Sigmoid colon (tissue), 6 donors: ENCODE measurements at regions not wholly inside any gene's neighbourhood (a gene's known extent, or its start where the extent isn't known, plus 50 kb on each side); places are given as distances from the start of the nearest gene placed in this dataset.

Source experiments
- DNase-seq: peaks from one replicate; pipeline ENCODE4 v3.0.0-alpha.2; 2019
- H3K27ac ChIP-seq, 4 donors: fragments of 200-600 bp; sonication (generic); one replicate each; pipeline ENCODE4 v1.5.1; 2016 to 2019; ENCODE audit warnings: mild to moderate bottlenecking in 1 of 4
- H3K27me3 ChIP-seq, 3 donors: fragments of 200-600 bp; sonication (generic); one replicate each; pipeline ENCODE4 v1.5.1; 2019; ENCODE audit warnings: mild to moderate bottlenecking in 1 of 3
- H3K36me3 ChIP-seq, 4 donors: fragments of 200-600 bp; sonication (generic); one replicate each; pipeline ENCODE4 v1.5.1; 2016 to 2019
- H3K4me1 ChIP-seq, 4 donors: fragments of 200-600 bp; sonication (generic); one replicate each; pipeline ENCODE4 v1.5.1; 2017 to 2019
- H3K4me3 ChIP-seq, 4 donors: fragments of 200-600 bp; sonication (generic); one replicate each; pipeline ENCODE4 v1.5.1; 2017 to 2019; ENCODE audit warnings: mild to moderate bottlenecking in 2 of 4, moderate library complexity in 1 of 4
- H3K9me3 ChIP-seq, 4 donors: fragments of 200-600 bp in 3 of 4; sonication (generic) in 3 of 4; one replicate each; pipeline versions ENCODE4 v1.5.1 to v1.6.1; 2013 to 2019
- EP300 ChIP-seq, 4 donors: sonication (generic); formaldehyde crosslinking; IDR thresholded peaks; one replicate each; pipeline ENCODE4 v1.6.1; 2017; ENCODE audit warnings: antibody characterized with exemption in 4 of 4
- POLR2A ChIP-seq, 2 donors: fragments of 450-650 bp; IDR thresholded peaks; one replicate each; pipeline ENCODE4 v1.6.1; 2016; ENCODE audit warnings: antibody characterized with exemption in 2 of 2, mild to moderate bottlenecking in 2 of 2, moderate library complexity in 2 of 2
- POLR2AphosphoS5 ChIP-seq, 4 donors: sonication (generic); formaldehyde crosslinking; IDR thresholded peaks; one replicate each; pipeline ENCODE4 v1.6.1; 2017; ENCODE audit warnings: antibody characterized with exemption in 4 of 4
- WGBS, 2 donors: extraction: QIAGEN DNeasy Blood & Tissue Kit; methylation state at CpG; one replicate each; pipeline ENCODE4 v1.1.7; 2013; 5-methylcytosine and 5-hydroxymethylcytosine counted together
- intact Hi-C: fragments of 100-400 bp; cut with DNase I; formaldehyde crosslinking; loops from one replicate; pipeline ENCODE4 v1.15.1; 2023
- TF ChIP-seq, protein P1 (sequence below), 4 experiments: fragments of 450-650 bp in 3 of 4; fragments of 200-600 bp in 1 of 4; IDR thresholded peaks; one replicate each; pipeline ENCODE4 v1.5.1; 2016 to 2019; ENCODE audit warnings: antibody characterized with exemption in 4 of 4, mild to moderate bottlenecking in 3 of 4, moderate library complexity in 2 of 4
- donor health status: healthy with polysubstance abuse.
- donor health status: healthy.

DNA sequence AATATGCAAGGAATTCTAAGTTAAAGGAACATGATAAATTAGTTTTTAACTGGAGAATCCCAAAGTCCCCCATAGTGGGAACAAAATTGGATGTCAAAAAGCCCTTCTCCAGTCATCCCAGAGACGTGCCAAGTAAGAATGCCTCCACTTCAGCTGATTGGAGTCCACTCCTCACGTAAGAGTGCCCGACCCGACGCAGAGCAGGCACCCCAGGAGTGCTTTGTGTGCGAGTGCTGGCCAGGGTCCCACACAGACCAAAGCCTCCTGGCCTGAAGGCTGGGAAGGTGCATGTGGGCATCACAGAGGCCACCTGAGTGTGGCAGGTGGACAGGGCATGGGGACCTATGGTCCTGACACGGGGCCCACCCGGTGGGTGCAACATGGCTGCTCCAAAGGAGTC lies 183.5 kb downstream of the GLI2 start:
- DNase-seq, result no peak
- intact Hi-C loops, result no loop called here
- peaks cover 0 to 42% (median 30%) of the 10 kb centered on the region in 4 donors for H3K4me1 ChIP-seq
- H3K27me3 ChIP-seq, result no peaks in the 10 kb centered on the region
- no peak overlapping the region for H3K27ac ChIP-seq
- H3K36me3 ChIP-seq, result no peaks in the 10 kb centered on the region
- TF ChIP-seq POLR2A (IDR thresholded peaks at IDR 0.05) (no peak), EP300 (IDR thresholded peaks at IDR 0.05) (no peak), POLR2AphosphoS5 (IDR thresholded peaks at IDR 0.05) (no peak)
- TF ChIP-seq, protein P1, sequence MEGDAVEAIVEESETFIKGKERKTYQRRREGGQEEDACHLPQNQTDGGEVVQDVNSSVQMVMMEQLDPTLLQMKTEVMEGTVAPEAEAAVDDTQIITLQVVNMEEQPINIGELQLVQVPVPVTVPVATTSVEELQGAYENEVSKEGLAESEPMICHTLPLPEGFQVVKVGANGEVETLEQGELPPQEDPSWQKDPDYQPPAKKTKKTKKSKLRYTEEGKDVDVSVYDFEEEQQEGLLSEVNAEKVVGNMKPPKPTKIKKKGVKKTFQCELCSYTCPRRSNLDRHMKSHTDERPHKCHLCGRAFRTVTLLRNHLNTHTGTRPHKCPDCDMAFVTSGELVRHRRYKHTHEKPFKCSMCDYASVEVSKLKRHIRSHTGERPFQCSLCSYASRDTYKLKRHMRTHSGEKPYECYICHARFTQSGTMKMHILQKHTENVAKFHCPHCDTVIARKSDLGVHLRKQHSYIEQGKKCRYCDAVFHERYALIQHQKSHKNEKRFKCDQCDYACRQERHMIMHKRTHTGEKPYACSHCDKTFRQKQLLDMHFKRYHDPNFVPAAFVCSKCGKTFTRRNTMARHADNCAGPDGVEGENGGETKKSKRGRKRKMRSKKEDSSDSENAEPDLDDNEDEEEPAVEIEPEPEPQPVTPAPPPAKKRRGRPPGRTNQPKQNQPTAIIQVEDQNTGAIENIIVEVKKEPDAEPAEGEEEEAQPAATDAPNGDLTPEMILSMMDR (IDR thresholded peaks at IDR 0.05), result no peak
- 91 to 92% methylated on average over 8 of the region's 8 CpGs for WGBS, 2 donors
- H3K9me3 ChIP-seq, result no peaks in the 10 kb centered on the region
- H3K4me3 ChIP-seq, result no peak overlapping the region

DNA sequence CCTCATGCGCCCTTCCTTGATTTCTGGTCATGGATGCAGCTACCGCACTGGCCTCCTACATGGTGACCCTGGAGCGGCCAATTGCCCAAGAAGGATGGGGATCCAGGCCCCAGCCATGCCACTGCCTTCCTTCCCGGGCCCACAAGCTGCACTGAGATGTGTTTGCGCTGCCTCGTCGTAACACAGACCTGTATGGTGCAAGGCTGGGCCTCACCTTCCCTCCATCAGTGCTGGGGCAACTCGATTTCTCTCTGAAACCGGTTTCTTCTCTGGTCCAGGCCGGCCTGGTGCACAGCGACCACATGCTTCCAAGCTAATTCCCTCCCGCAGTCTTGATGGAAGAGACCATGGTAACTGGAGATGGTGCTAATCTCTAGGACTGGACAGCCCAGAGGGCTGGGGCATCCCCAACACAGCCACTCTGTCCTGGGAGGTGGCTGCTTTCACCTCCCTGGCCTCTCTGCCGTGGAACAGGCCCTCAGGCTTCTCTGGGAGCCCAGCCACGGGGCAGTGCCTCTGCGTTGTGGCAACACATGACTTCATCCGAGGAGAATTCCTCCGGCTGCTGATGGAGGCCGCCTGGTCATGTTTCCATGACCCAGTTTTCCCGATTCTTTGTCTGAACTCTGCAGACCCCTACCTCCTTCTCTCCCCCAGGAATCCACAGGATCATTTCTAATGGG lies 184.2 kb downstream of the GLI2 start:
- Histone ChIP-seq H3K9me3 (no peaks in the 10 kb centered on the region), H3K4me3 (no peak overlapping the region), H3K27me3 (no peaks in the 10 kb centered on the region), H3K36me3 (no peaks in the 10 kb centered on the region), H3K27ac (peak overlapping the region; percentile 33 to 68 (median 34)), H3K4me1 (peaks cover 0 to 35% (median 23%) of the 10 kb centered on the region in 4 donors)
- TF ChIP-seq EP300 (IDR thresholded peaks at IDR 0.05) (no peak), POLR2A (IDR thresholded peaks at IDR 0.05) (no peak), POLR2AphosphoS5 (IDR thresholded peaks at IDR 0.05) (no peak)
- TF ChIP-seq, protein P1 (IDR thresholded peaks at IDR 0.05), result no peak
- DNase-seq, result no peak
- whole genome bisulfite sequencing, 2 donors, result 83 to 90% methylated on average over 19 of the region's 19 CpGs
- intact Hi-C loops, result no loop called here

DNA sequence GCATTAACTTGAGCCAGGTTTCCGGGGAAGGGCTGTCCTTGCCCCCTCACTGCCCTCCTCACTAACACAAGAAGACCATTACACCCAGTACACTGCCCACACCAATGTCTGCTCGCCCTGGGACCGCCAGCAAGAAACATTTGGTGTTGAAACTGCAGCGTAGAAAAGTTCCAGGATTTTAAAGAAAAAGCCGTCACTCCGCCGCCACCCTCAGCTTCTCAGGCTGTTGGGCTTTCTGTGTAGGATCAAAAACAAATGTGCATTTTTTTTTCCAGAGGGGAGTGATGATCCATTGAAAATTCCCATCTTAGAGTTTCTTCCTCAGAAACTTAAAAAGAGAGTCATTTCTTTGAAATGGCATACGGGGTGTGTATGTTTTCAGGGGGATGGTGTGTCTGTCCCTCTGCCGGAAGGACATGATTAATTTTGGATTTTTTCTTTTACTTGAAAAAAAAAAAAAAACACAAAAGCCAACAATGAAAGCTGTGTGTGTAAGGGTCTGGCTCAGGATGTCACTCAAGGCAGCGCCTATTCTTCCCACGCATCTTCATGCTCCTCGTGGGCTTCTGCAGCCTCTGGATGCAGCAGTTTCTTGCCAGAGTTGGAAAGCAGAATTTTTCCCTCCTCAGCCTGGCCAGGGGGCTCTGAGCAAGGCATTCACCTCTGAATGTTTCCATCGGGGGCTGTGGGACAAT lies 184.9 kb downstream of the GLI2 start:
- no peak overlapping the region for H3K4me3 ChIP-seq
- intact Hi-C loops, result no loop called here
- no peak for DNase-seq
- WGBS, 2 donors, result 86 to 93% methylated on average over 13 of the region's 13 CpGs
- no peaks in the 10 kb centered on the region for H3K9me3 ChIP-seq
- no peaks in the 10 kb centered on the region for H3K36me3 ChIP-seq
- peaks cover 0 to 28% (median 16%) of the 10 kb centered on the region in 4 donors for H3K4me1 ChIP-seq
- H3K27me3 ChIP-seq, result no peaks in the 10 kb centered on the region
- TF ChIP-seq POLR2AphosphoS5 (IDR thresholded peaks at IDR 0.05), result no peak
- H3K27ac ChIP-seq, result peak overlapping the region; percentile 33 to 68 (median 34)

DNA sequence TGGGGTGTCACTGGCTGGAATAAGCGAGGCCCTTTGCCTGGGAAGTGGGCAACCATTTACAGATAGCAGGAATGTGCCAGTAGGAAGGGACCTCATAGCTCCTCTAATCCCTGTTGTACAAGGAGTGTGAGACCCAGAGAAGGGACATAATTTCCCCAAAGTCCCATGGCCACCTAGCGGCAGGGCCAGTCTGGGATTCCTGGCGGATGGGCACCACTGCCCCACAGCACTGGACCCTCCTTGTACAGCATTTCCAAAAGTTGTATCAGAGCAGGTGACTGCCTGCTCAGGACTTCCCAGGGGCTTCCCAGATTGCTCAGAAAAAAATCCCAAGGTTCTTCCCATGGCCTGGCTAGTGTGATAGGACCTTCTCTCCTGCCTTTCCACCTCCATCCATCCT lies 185.8 kb downstream of the GLI2 start:
- Histone ChIP-seq H3K27ac (no peak overlapping the region), H3K36me3 (no peaks in the 10 kb centered on the region), H3K4me3 (no peak overlapping the region), H3K9me3 (no peaks in the 10 kb centered on the region), H3K27me3 (no peaks in the 10 kb centered on the region), H3K4me1 (peaks cover 0 to 20% (median 9%) of the 10 kb centered on the region in 4 donors)
- DNase-seq, result no peak
- intact Hi-C loops, result no loop called here
- WGBS, 2 donors, result 95 to 96% methylated on average over 3 of the region's 3 CpGs
- TF ChIP-seq POLR2A (IDR thresholded peaks at IDR 0.05) (no peak), EP300 (IDR thresholded peaks at IDR 0.05) (no peak)
- TF ChIP-seq, protein P1 (IDR thresholded peaks at IDR 0.05), result no peak

DNA sequence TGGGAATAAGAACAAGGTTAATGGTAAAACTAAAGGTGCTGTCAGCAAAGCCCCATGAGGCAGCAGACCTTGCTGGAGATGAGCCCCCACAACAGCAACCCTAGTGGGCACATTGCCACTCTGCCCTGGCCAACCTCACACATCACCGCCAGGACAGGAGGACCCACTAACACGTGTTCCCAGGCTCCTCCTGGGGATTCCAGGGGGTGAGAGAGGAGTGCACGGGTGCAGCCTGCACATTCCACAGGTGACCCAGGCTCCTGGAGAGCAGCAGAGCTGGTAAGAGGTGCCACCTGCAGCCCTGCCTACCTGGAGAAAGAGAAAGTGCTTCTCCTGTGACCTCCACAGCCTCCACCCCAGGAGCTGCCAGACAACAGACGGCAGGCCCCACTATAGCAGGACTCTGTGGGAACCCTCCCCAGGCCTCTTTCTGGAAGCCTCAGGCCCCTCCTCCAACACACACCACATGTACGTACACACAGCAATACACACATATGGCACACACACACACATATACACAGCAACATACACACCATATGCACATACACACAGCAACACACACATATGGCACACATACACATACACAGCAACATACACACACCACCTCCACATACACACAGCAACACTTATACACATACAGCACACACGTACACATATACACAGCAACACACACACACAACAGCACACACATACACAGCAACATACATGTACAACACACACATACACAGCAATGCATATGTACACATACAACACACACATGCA lies 187.1 kb downstream of the GLI2 start:
- no peak for DNase-seq
- no peak overlapping the region for H3K4me3 ChIP-seq
- H3K27ac ChIP-seq, result no peak overlapping the region
- 88 to 92% methylated on average over 6 of the region's 6 CpGs for WGBS, 2 donors
- peaks cover 0 to 14% (median 9%) of the 10 kb centered on the region in 4 donors for H3K4me1 ChIP-seq
- H3K36me3 ChIP-seq, result no peaks in the 10 kb centered on the region
- TF ChIP-seq EP300 (IDR thresholded peaks at IDR 0.05) (no peak), POLR2A (IDR thresholded peaks at IDR 0.05) (no peak)
- intact Hi-C loops, result no loop called here
- no peaks in the 10 kb centered on the region for H3K27me3 ChIP-seq
- no peaks in the 10 kb centered on the region for H3K9me3 ChIP-seq
